GM18502 (cell line): ENCODE measurements at regions not wholly inside any gene's neighbourhood (a gene's known extent, or its start where the extent isn't known, plus 50 kb on each side); places are given as distances from the start of the nearest gene placed in this dataset.
A peak's percentile ranks its signal among the peaks of the same experiment; 100 is the strongest.

Experiments used
- ATAC-seq: cut with Tn5 transposase; IDR thresholded peaks from one replicate; pipeline ENCODE4 v1.9.1; 2021; ENCODE audit warnings: mild to moderate bottlenecking; ENCODE audit not compliant: unreplicated experiment, poor library complexity

DNA sequence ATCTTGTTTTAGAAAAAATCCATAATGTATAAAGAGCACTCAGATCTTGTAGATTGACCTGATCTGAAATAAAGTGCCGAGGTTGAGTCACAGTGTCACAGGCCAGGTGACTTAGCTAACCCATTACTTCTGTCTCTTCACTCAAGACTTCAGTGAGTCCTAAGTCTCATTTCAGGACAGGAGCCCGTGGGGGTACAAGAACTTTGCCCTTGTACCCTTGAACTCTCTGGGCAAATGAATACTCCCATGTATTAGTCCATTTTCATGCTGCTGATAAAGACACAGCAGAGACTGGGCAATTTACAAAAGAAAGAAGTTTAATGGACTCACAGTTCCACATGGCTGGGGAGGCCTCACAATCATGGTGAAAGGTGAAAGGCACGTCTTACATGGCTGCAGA lies 160.2 kb downstream of the ZPLD1 start:
- ATAC-seq, result no peak

DNA sequence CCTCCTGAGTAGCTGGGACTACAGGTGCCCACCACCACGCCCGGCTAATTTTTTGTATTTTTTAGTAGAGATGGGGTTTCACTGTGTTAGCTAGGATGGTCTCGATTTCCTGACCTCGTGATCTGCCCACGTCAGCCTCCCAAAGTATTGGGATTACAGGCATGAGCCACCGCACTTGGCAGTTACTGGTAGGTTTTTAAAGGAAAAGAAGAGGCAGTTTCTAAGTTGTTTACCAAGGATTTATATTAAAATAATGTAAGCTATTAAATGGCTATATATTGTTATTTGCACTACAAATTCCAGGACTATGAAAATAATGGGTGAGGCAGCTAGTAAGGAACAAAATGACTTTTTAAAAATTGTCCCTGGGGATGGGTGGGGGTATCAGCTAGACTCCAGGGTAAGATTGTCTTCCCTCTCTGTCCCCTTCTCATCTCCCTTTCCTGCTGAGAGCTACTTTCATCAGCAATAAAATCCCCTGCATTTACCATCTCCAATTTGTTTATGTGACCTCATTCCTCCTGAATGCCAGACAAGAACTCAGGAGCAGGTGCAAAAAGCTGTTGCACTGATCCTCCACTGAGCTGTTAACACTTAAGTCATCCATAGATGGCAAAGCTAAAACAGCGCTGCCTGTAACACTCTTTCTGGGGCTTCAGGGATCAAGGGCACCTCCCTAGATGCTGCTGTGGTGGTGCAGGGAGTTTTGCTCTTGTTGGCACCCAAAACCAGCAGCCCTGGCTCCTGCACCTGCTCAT lies 165.2 kb downstream of the ZPLD1 start:
- ATAC-seq, result no peak

DNA sequence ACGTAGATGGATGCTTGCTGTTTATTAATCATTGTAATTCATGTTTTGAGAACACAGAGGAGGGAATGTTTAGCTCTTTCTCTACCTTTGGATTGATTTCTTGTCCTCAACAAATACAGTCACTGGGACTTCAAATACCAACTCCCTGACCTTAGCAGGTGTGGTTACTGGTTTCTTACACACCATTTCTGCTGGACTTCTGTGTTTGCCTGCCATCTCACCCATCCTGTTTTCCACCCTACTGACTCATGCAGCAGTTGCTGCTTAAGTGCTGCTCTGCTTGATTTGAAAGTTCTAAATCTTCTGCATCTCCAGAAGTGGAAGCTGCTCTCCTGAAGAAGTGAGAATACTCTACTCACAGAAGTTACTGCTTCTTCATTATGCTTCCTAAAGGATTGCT lies 170.3 kb downstream of the ZPLD1 start:
- ATAC-seq, result no peak

DNA sequence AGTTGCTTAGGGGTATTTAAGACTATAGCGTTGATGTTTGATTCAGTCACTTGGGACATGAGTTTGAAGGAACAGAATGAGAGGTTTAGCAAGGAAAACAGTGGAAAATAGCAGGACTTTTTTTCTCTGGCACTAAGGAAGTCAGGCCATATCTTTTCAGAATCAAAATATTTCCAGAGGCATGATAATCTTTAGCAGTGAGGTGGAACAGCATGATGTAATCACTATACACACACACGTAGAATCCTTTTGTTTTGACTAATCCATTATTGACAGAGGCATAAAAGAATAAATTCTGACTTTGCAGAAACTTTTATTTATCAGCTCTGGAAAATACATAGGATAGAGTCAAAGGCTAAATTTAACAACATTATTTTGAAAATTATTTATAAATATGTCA lies 174.1 kb downstream of the ZPLD1 start:
- no peak for ATAC-seq

DNA sequence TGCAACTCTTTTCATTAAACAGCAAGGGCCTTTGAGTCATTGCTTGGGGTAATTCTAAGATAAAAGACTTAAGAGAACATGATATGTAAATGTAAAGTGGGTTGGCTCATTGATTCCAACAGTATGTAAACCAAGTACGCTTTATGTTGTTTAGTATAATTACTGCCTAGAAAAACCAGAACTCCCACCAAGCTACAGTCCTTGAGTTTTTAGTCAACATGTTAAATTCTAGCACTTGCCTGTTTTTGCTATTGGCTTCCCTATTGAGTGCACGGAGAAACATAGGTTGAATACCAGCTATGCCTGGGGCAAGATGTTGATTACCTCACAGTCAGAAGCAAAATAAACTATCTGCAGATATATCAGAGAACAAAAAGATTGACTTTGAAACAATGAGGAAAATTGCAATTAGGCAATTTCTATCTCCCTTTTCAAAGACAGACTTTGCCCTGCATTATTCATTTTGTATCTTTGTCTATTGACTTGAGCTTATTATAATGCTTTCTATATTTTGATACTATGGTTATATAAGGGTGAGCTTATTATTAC lies 179.3 kb downstream of the ZPLD1 start:
- no peak for ATAC-seq

DNA sequence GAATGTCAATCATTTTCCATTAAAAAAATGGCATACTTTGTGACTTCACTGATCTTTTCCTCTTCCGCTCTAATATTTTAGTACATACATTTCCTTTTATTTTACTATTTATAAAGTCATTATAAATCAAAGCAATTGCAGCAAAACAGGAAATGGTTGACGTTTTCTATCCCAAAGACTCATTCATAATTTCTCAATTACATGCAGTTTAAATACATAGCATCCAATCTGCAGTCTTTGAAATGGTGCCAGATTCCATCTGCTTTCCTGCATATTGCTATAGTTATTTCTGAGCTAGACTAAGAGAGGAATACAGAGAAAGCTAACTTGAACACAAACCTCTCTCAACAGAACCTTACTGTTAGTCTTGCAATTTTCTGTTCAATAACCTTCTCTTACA lies 179.8 kb downstream of the ZPLD1 start:
- no peak for ATAC-seq

DNA sequence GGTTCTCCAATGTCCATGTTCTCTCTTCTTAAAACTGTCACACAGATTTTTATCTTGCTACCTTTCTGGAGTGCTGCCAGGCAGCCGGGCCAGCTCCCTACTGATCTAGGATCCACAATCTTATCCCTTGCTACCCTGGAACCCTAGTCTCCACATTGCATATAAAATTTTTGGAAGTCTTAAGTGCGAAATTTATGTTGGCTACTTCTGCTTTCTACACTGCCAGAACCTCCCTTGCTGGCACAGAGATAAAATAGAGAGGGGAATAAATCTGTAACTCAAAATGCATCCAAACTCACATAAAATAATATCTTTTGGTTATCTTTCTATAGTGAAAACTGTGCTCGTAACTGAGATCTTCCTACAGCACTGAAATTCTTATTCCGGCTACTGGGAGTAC lies 182.6 kb downstream of the ZPLD1 start:
- no peak for ATAC-seq

DNA sequence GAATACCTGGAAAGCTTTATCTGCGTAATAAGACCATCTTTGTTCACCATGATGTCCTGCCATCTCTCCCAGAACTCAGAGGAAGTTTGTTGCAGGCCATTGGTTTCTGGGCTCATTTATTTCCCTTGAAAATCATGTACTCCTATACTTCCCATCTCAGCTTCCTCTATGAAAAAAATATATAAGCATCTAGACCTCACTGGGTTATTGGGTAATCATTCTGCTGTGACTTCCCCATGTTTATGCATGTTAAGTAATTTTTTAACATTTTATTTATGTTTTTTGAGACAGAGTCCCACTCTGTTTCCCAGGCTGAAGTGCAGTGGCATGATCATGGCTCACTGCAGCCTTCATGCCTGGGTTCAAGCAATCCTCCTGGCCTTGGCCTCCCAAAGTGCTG lies 184.5 kb downstream of the ZPLD1 start:
- no peak for ATAC-seq

DNA sequence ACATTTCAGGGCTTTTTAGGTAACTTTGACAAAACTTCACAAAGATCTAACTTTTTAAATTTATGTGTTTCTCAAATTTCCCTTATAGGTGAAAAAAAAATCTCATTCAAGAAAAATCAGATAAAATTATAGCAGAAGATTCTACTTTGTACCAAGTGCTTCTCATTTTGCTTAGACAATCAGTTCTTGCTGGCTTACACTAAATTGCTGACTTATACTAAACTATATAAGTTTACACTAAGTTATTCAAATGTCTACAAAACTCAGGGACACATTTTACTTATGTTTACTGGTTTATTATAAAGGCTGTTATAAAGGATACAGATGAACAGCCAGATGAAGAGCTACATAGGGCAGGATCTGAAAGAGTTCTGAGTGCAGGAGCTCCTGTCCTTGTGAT lies 195.1 kb downstream of the ZPLD1 start:
- no peak for ATAC-seq

DNA sequence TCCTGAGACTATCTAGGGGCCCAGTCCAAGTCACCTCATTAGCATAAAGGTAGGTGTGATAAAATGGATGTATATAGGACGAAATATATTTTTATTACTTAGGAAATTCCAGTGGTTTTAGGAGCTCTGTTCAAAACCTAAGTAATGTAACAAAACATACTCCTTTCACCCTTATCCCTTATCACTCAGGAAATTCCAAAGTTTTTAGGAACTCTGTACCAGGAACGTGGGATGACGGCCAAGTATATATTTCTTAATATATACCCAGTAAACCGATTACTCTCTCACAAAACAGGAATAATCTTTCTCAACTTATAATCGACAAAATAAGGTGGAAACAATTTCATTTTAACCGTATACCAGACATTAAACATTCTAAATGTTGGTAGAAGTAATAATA lies 195.7 kb downstream of the ZPLD1 start:
- ATAC-seq, result no peak

DNA sequence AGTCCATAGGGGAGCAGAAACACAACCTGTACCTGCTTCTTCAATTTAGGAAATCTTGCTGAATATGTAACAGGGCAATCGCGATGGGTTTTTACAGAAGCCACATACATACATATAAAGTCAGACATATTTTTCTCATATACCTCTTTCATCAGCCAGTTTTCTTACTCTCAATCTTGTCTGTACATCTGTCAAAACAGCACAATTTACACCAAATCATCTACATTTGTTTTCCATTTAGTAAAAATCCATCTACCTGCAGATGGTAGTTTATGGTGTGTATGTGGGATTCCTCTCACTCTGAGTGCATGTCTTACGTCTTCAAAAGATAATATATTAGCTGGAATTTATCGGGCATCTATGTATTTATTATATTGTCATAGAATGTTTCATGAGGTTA lies 208.7 kb downstream of the ZPLD1 start:
- no peak for ATAC-seq

DNA sequence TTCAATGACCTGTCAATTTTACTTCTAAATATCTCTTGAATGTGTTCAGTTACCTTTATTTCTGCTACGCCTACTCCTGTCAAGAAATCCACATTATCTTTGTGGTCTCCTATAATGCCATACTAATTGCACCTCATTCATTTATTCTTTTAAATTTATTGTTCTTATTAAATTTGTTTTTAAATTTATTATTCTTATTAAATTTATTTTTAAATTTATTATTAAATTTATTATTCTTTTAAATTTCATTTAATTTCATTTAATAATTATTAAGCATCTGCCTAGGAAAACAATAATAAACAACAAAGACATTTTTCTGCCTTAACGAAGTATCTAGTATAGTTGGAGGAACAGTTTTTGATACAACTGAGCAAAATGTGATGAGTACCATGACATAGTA lies 211.7 kb downstream of the ZPLD1 start:
- no peak for ATAC-seq

DNA sequence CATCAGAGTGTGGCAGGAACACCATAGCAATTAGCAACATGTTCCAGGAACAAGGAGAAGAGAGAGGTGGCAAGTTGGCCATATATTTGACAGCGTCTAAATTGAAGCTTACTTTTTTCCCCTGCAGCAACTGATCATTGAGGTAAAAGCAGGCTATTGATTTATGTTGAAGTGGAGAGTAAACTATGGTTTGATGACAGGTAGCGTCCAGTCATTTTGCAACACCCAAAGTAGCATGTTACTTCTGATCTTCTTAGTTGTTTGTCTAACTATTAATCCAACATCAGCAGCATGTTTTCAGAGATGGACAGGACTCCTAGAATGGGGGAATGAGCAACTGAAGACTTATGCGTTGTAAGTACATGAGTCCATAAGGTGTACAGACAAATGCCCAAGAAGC lies 225.8 kb downstream of the ZPLD1 start:
- ATAC-seq, result no peak

DNA sequence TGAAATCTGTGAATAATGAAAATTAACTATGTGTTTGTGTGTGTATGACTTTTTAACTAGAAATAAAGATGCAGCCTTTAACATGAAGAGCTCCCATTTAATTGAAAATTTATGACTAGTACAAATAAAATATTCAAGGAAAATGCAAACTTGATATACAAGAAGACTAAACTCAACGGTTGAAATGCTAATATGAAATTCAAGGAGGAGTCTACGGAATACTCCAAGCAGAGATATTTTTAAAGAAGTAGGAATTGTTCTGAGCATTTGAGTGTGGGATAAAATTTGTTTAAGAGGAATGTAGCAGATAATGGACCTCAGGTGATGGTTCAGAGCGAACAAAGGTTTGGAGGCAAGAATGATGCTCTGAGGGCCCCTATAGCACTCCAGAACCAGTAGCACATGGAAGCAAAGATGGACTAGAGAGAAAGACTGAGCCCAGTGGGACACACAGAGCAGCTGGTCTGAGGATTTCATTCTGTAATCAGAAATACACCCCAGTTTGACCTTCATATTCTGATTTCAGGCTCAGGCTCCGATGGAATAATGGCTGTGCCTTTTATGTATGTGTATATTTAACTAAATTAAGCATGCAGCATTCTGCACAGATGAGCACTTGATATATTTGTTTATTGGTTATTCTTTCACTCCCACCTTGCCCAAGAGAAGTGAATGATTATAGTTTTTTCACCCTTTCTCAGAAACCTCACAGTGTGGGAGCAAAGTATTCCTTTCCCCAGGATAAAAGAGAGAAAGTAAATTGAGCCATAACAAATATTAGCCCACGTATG lies 227.1 kb downstream of the ZPLD1 start:
- ATAC-seq, result no peak

DNA sequence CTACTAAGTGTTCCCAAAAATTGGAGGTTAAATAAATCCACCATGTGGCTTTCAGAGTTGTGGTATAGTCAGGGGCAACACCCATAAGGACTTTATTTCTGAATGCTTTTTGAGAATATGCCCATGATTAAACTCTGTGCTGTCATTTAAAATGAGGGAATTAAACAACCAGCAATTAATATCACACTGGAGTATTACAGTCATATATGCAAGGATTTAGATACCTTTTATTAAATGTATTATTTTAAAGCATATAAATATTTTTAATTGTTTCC lies 227.6 kb downstream of the ZPLD1 start:
- ATAC-seq, result no peak

DNA sequence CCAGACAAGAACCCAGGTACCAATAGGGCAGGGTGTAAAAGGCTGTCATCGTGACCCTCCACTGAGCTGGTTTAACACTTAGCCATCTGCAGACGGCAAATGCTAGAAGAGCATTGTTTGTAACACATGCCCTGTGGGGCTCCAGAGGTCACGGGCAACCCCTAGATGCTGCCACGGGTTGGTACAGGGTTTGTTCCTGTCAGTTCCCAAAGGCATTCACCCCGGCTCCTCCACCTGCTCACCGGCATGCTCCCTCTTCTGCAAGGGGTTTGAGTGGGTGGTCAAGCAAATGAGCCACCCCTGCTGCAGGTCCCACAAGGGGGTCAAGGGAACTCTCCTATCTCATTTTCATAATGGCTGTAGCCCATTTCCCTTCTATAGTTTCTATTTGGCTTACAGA lies 229.3 kb downstream of the ZPLD1 start:
- no peak for ATAC-seq

DNA sequence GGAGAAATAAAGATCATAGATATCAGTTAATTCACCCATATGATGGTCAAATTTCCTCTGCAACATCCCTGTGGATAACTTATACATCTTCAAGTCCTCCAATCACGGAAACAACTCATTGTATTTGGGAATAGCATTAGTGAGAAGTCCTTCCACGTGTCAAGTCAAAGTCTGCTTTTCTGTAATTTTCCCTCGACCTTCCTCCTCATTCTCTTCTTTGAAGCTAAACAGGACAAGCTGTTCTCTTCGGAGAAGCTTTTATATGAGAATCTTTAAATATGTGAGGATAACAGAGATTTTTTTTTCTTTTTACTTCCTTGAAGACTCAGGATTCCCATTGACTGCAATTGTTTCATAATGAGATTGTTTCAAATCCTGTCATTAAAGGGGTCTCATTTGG lies 230.4 kb downstream of the ZPLD1 start:
- no peak for ATAC-seq

DNA sequence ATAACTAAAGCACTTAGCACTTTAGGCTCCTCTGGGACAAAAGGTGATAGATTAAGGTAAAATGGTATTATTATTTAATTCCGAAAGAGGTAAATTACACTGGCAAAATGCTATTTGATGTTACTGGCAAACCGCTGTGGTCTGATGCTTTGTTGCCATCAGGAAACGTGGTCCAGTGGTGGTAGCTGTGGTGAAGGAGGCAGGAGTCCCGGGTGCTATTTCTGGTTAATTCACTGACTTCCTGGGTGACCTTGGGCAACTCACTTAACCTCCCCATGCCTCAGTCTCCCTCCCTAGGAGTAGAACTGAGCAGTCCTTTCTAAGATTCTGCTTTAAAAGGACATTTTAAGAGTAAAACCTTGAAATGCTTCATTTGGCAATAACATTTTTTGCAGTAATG lies 233.4 kb downstream of the ZPLD1 start:
- no peak for ATAC-seq

DNA sequence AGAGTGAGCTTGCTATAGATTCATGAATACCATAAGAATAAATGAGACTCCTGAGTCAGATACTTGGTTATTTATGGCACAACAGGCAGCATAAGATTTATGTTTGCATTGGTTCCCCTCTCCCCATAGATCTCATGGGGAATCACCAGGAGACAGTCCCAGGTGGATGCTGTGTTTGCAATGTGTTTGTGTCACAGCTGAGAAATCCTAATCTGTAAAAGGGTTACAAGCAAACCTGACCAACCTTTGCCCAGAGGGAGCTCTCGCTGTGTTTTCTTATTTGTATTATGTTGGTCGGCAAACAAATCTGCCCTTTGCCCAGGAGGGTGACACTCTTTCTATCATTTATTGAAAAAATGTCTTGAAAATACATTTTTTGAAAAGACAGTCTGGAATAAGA lies 236.2 kb downstream of the ZPLD1 start:
- no peak for ATAC-seq

DNA sequence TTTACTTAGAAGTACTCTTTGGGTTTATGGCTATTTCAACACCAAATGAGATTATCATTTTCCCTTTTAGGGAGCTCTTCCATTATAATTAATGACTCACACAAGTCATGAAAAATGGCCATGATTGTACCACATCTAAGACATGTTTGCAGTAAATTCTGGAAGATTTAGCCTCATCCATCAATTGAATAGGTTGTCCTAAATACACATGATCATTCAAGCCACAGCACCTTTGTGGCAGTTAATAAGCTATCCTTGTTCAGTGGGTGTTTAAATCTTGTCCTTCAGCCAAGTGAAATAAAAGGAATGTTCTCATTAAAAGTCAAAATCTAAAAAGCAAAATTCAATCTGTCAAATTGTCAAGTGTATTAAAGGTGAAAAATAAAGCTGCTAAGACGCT lies 237.5 kb downstream of the ZPLD1 start:
- no peak for ATAC-seq

DNA sequence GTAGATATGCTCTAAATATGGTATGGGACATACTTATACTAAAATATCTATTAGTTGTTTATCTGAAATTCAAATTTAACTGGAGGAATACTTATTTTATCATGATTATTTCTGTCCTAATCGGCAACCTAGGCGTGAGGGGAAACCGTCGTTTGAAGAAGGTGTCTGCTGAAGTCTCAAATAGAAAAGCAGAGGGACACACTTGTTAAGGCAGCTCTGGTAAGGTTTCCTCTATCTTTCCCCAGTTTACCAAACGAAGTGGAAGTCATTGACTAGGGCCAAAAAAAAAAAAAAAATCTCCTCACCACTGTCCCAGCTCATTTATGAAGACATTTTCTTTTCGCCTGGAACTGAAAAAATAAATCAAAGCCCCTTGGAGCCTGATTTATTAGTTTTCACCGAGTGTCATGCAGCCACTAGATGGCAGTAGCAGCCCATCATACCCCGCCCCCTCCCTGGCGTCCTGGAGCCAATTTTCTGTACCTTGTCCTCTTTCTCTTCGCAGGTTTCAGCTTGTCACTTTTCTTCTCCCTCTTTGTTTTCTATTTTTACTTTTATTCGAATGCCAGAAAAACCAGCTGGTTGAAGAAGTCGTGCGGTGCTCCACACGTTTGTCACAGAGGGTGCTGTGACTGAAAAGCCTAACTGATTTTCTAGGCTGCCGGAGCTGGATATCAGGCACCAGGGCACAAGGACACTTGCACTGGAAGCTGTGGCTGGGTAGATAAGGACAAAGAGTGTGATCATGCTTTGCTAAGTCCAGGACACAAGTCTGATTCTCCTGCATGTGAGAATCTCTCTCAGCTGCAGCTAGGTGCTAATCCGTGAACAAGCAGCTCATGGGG lies 238.7 kb downstream of the ZPLD1 start:
- ATAC-seq, result peak; percentile 88
